ENCODE measurements at regions not wholly inside any gene's neighbourhood (a gene's known extent, or its start where the extent isn't known, plus 50 kb on each side); places are given as distances from the start of the nearest gene placed in this dataset.

DNA sequence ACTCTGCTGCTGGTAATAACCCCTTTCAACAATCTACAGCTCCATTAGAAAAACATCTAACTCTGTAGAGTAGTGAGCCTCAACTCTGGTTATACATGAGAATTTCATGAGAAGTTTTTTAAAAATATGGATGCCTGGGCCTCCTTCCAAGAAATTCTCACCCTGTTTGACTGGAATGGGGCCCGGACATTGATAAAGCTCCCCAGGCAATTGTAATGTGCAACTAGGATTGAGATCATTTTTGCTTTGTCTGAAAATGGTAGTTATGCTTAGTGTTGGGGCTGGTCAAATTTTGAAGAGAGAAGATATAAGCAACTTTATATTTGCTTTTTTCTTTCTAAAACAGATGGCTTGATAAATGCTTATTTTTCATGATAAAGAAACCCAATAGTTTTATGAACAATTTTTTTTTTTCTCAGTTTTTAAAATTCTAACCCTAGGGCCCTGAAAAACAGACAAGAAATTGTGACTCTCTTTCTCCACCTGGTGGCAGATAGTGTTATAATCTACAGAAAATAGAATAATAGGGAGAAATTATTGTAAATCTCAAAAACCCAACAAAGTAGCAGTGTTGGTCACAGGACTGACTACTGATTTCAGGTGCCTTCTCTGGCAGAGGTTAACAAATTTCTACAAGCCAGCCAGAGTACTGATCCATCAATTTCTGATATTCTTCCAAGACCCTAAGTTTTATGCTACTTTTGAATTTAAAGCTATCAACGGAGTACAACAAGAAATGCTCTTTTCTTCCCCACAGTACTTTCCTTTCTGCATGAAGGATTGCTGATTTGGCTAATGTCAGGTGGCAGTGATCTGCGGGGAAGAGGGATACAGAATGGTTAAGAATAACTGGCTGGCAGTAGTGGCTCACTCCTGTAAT is 174.8 kb downstream of the DKK1 start:
- H3K36me3 ChIP-seq (ENCODE audit: control insufficient read depth in 2 of 2, extremely low read depth in 1 of 2, insufficient read depth in 2 of 2, low read length in 2 of 2) = no peaks in the 10 kb centered on the region
- no peaks in the 10 kb centered on the region for H4K20me1 ChIP-seq (ENCODE audit: control insufficient read depth, extremely low read depth, insufficient read depth, low read length)
- peak overlapping the region; percentile 40 for H3K4me2 ChIP-seq (ENCODE audit: control insufficient read depth, extremely low read depth, insufficient read depth, low read depth, low read length)
- no peak for TF ChIP-seq EZH2 (IDR thresholded peaks at IDR 0.05; ENCODE audit: low read length)
- peak in 2 of 3 experiments; percentile 14 to 31 for TF ChIP-seq CTCF (optimal IDR thresholded peaks at IDR 0.05 in 1 of 3, IDR thresholded peaks at IDR 0.05 in 1 of 3, conservative IDR thresholded peaks at IDR 0.05 in 1 of 3; ENCODE audit: extremely low read depth in 1 of 3, insufficient read depth in 2 of 3, low read length in 3 of 3)
- H3K9me1 ChIP-seq (ENCODE audit: control insufficient read depth, extremely low read depth, insufficient read depth, low read length) = no peaks in the 10 kb centered on the region
- no peak for FAIRE-seq
- peak overlapping the region; percentile 93 for H3K27ac ChIP-seq (ENCODE audit: control insufficient read depth, insufficient read depth, low read length)
- H3K9ac ChIP-seq (ENCODE audit: control insufficient read depth, extremely low read depth, insufficient read depth, low read length) = peak overlapping the region; percentile 30
- no peaks in the 10 kb centered on the region for H3K79me2 ChIP-seq (ENCODE audit: control insufficient read depth, insufficient read depth, low read length)
- peaks cover 34% of the 10 kb centered on the region for H3K4me1 ChIP-seq (ENCODE audit: control insufficient read depth, extremely low read depth, insufficient read depth, low read length)
- dilution Hi-C loops (cut with MboI; ENCODE audit: extremely low pct_ligation_motif_present, low sequenced_read_pairs) = no loop called here
- no peaks in the 10 kb centered on the region for H3K9me3 ChIP-seq (ENCODE audit: control insufficient read depth, low read depth, low read length)
- no peak overlapping the region for H3K4me3 ChIP-seq (ENCODE audit: control insufficient read depth in 2 of 3, extremely low read depth in 1 of 3, insufficient read depth in 2 of 3, low read depth in 1 of 3, low read length in 3 of 3)
- peak overlapping the region; percentile 53 for H2AFZ ChIP-seq (ENCODE audit: control insufficient read depth, low read length)
- no peak for DNase-seq (ENCODE audit: low read depth, low spot score)
- H3K27me3 ChIP-seq (ENCODE audit: control insufficient read depth, extremely low read depth, insufficient read depth, low read length) = no peaks in the 10 kb centered on the region

- H3K4me2 ChIP-seq (ENCODE audit: control insufficient read depth, extremely low read depth, insufficient read depth, low read depth, low read length) = no peak overlapping the region
- FAIRE-seq (no peak), DNase-seq (ENCODE audit: low read depth, low spot score) (no peak)
- H2AFZ ChIP-seq (ENCODE audit: control insufficient read depth, low read length) = no peak overlapping the region
- no peaks in the 10 kb centered on the region for H4K20me1 ChIP-seq (ENCODE audit: control insufficient read depth, extremely low read depth, insufficient read depth, low read length)
- H3K4me3 ChIP-seq (ENCODE audit: control insufficient read depth in 2 of 3, extremely low read depth in 1 of 3, insufficient read depth in 2 of 3, low read depth in 1 of 3, low read length in 3 of 3) = no peak overlapping the region
- no peaks in the 10 kb centered on the region for H3K79me2 ChIP-seq (ENCODE audit: control insufficient read depth, insufficient read depth, low read length)
- dilution Hi-C loops (cut with MboI; ENCODE audit: extremely low pct_ligation_motif_present, low sequenced_read_pairs) = no loop called here
- no peak overlapping the region for H3K9ac ChIP-seq (ENCODE audit: control insufficient read depth, extremely low read depth, insufficient read depth, low read length)
- H3K27ac ChIP-seq (ENCODE audit: control insufficient read depth, insufficient read depth, low read length) = no peak overlapping the region
- H3K9me3 ChIP-seq (ENCODE audit: control insufficient read depth, low read depth, low read length) = no peaks in the 10 kb centered on the region
- peaks cover 30% of the 10 kb centered on the region for H3K4me1 ChIP-seq (ENCODE audit: control insufficient read depth, extremely low read depth, insufficient read depth, low read length)
- no peaks in the 10 kb centered on the region for H3K9me1 ChIP-seq (ENCODE audit: control insufficient read depth, extremely low read depth, insufficient read depth, low read length)
- no peaks in the 10 kb centered on the region for H3K36me3 ChIP-seq (ENCODE audit: control insufficient read depth in 2 of 2, extremely low read depth in 1 of 2, insufficient read depth in 2 of 2, low read length in 2 of 2)
- TF ChIP-seq EZH2 (IDR thresholded peaks at IDR 0.05; ENCODE audit: low read length) = no peak
- TF ChIP-seq CTCF (optimal IDR thresholded peaks at IDR 0.05 in 1 of 3, IDR thresholded peaks at IDR 0.05 in 1 of 3, conservative IDR thresholded peaks at IDR 0.05 in 1 of 3; ENCODE audit: extremely low read depth in 1 of 3, insufficient read depth in 2 of 3, low read length in 3 of 3) = no peak
- H3K27me3 ChIP-seq (ENCODE audit: control insufficient read depth, extremely low read depth, insufficient read depth, low read length) = no peaks in the 10 kb centered on the region
Measured at GRCh38 chr10:52491246-52491995, 177.3 kb downstream of the DKK1 start.

Measured in keratinocyte (primary cell).